Epithelial cell of esophagus (primary cell): ENCODE measurements at regions not wholly inside any gene's neighbourhood (a gene's known extent, or its start where the extent isn't known, plus 50 kb on each side); places are given as distances from the start of the nearest gene placed in this dataset.
"Not testable (repeated sequence)": the region's sequence is repeated elsewhere in the genome, so short reads cannot be mapped to it uniquely, and the experiment has no call there.

Experiments
- DNase-seq: peaks from one replicate; pipeline ENCODE4 v3.0.0; 2010; ENCODE audit warnings: low read depth
- H3K4me3 ChIP-seq: 2 replicates; pipeline ENCODE4 v1.5.1; 2011; ENCODE audit warnings: mild to moderate bottlenecking, low read length, control low read depth
- CTCF ChIP-seq: IDR thresholded peaks from 2 replicates; pipeline ENCODE4 v1.5.1; 2011; ENCODE audit warnings: low read depth, mild to moderate bottlenecking, low read length, control low read depth, inconsistent platforms; ENCODE audit not compliant: insufficient read depth; ENCODE audit errors: missing control alignments

- TF ChIP-seq CTCF, result no peak
- DNase-seq, result no peak
- no peak overlapping the region for H3K4me3 ChIP-seq
Measured at GRCh38 chr2:7626139-7626537, 708.9 kb downstream of the RNF144A start.

GRCh38 chr2:7627583-7627982 is 710.4 kb downstream of the RNF144A start:
- TF ChIP-seq CTCF, result no peak
- no peak overlapping the region for H3K4me3 ChIP-seq
- peak; percentile 3 for DNase-seq

- H3K4me3 ChIP-seq, result no peak overlapping the region
- no peak for DNase-seq
- TF ChIP-seq CTCF, result no peak
Measured at GRCh38 chr2:7632420-7632819, 715.2 kb downstream of the RNF144A start.

GRCh38 chr2:7633566-7634153 is 716.4 kb downstream of the RNF144A start:
- TF ChIP-seq CTCF, result no peak
- H3K4me3 ChIP-seq, result no peak overlapping the region

GRCh38 chr2:7634409-7634808 is 717.2 kb downstream of the RNF144A start:
- no peak for TF ChIP-seq CTCF
- DNase-seq, result no peak
- no peak overlapping the region for H3K4me3 ChIP-seq

More at GRCh38 chr2:7633566-7634153, 716.4 kb downstream of the RNF144A start:
- DNase-seq, result no peak

- no peak for TF ChIP-seq CTCF
- no peak overlapping the region for H3K4me3 ChIP-seq
- no peak for DNase-seq
Measured at GRCh38 chr2:7639476-7639875, 722.3 kb downstream of the RNF144A start.

DNA sequence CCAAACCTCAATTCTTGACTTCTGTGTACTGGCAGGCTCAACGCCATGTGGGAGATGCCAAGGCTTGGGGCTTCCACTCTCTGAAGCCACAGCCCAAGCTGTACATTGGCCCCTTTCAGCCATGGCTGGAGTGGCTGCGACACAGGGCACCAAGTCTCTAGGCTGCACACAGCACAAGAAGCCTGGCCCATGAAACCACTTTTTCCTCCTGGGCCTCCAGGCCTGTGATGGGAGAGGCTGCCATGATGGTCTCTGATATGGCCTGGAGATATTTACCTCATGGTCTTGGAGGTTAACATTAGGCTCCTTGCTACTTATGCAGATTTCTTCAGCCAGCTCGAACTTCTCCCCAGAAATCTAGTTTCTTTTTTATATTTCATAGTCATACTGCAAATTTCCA is 724.1 kb downstream of the RNF144A start:
- not testable (repeated sequence) for H3K4me3 ChIP-seq, DNase-seq

GRCh38 chr2:7646024-7646423 is 728.8 kb downstream of the RNF144A start:
- DNase-seq, result no peak
- H3K4me3 ChIP-seq, result no peak overlapping the region
- no peak for TF ChIP-seq CTCF
